HG02840 (cell line): ENCODE measurements at regions not wholly inside any gene's neighbourhood (a gene's known extent, or its start where the extent isn't known, plus 50 kb on each side); places are given as distances from the start of the nearest gene placed in this dataset.
"Not testable (repeated sequence)": the region's sequence is repeated elsewhere in the genome, so short reads cannot be mapped to it uniquely, and the experiment has no call there.

ENCODE experiments used
- ATAC-seq: cut with Tn5 transposase; IDR thresholded peaks from one replicate; pipeline ENCODE4 v1.9.1; 2021; ENCODE audit warnings: mild to moderate bottlenecking, moderate library complexity, moderate number of reproducible peaks; ENCODE audit not compliant: unreplicated experiment, low FRiP score

DNA sequence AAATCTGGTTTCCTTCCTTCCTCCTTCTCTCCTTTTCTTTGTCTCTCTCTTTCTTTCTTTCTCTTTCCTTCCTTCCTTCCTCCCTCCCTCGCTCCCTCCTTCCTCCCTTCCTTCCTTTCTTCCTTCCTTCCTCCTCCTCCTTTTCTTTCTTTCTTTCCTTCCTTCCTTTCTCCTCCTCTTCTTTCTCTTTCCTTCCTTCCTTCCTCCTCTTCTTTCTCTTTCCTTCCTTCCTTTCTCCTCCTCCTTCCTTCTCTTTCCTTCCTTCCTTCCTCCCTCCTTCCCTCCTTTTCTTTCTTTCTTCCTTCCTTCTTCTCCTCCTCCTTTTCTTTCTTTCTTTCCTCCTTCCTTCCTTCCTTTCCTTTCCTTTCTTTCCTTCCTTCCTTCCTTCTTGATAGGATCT, 61.2 kb downstream of the VIP start:
- no peak for ATAC-seq

DNA sequence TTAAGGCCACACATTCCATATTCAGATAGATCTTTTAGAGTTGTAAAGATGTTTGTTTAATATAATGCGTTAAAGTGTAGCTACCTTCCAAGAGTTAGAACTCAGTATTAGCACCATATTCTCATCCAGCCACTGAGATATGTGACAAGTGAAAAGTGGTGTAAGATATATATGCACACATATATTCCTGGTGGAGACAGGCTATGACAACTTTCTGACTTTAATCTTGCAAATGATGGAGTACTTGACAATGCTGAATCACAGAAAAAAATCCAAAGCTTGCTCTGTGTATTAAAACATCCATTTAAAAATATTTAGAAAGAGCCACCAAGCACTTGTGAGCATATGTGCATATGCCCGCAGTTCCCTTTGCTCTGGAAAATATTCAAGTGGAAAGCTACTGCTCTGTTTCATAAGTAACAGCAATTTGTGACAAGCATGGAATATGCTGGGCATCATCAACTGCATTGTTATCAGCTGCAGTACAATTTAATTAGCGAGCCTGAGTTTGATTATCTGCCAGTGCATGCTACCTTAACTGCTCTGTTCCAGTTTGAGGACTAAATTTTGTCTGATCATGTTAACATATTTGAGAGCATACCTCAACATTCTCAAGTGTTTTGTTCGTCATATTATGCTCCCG, 64.8 kb downstream of the VIP start:
- no peak for ATAC-seq

DNA sequence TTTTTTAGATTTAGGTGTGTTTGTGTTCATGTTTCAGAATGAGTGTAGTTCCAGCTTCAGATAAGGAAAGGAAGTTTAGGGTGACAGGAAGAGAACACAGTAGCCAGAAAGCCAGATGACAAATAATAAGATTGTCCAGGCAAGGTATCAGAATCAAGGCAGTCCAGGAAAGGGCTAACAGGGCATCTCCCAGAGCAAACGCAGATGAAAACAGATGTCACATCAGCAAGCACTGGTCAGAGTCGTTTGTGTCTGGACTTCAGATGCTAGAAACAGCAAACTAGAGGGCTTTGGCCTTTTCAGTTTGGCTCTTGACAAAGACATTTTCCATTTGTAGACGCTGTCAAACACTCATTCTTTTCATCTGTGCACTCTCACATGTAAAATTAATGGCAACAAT, 65.5 kb downstream of the VIP start:
- ATAC-seq: no peak

DNA sequence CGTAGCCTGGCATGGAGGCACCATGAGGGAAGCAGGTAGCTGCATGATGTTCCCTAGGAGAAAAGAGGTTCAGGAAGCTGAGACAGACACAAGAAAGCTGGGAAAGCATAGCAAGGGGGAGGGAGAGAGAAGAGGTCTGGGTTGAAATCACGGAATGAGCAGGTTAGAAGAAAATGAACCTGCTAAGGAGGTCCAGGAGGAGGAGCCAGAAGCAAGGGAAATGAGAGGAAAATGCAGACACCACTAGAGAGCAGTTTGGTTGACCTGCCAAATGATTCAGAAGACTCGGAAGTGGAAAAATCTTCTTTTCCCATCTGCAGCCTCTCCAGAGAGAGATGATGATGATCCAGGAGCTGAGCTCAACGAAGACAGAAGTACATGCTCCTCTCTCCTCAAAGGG, 70.9 kb downstream of the VIP start:
- no peak for ATAC-seq

GRCh38 chr6:152824666-152825065, 74.1 kb downstream of the VIP start:
- no peak for ATAC-seq

GRCh38 chr6:152828431-152828830, 77.8 kb downstream of the VIP start:
- no peak for ATAC-seq

DNA sequence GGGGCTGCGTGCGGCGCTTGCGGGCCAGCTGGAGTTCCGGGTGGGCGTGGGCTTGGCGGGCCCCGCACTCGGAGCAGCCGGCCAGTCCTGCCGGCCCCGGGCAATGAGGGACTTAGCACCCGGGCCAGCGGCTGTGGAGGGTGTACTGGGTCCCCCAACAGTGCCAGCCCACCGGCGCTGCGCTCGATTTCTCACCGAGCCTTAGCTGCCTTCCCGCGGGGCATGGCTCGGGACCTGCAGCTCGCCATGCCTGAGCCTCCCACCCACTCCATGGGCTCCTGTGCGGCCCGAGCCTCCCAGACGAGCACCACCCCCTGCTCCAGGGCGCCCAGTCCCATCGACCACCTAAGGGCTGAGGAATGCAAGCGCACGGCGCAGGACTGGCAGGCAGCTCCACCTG, 83.8 kb downstream of the VIP start:
- ATAC-seq: not testable (repeated sequence)

GRCh38 chr6:152836523-152836922, 85.9 kb downstream of the VIP start:
- no peak for ATAC-seq

GRCh38 chr6:152845421-152845820, 94.8 kb downstream of the VIP start:
- no peak for ATAC-seq

DNA sequence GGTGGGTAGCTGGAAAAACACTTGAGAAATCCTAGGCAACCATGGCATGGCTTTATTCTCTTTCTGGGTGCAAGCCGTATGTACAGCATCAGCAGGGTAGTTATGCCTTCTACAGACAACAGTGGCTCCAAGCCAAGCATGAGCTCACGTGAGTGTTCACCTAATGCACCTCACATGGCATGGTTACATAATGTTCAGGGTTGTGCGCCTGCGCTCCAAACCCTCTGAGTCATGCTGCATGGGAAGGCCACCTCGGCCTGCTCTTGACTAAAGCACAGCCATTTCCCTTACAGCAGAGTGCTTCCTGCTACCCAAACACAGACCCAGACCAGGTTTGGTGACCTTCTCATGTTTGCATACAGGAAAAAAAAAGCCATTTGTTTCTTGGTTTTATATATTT, 96.2 kb downstream of the VIP start:
- ATAC-seq: no peak

DNA sequence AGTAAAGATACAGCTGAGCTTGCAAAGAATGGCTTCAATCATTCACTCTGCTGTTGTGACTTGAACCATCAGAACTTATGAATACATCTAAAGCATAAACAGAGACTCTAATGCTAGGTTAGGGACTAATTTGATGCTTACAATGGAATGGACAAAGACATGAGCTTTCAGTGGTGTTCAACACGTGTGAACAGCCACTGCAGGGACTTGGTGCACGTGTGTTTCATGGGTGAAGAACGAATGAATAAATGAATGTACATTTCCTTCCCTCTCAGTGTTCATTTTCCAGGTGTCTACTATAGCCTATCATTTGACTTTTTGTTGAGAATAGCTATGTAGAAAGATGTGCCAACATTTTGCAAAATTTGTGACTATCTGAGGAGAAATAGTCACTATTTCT, 98.3 kb downstream of the VIP start:
- no peak for ATAC-seq

- no peak for ATAC-seq
Observed at GRCh38 chr6:152854086-152854795, 103.6 kb downstream of the VIP start.

DNA sequence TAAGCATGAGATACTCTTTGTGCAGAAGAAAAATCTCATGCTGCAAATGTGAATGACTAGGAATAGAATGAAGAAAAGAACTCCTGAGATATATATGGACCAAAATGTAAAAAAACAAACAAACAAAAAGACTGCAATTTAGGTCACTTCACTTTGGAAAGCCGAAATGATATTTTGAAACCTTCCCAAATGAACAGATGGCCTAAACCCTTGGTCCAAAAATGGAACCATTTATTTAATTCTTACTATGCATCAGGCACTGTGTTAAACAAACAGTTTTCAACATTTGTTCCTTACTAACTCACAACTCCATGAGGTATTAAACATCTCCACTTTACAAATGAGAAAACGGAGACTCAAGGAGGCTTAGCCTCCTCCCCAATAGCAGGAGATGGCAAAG, 107.5 kb downstream of the VIP start:
- no peak for ATAC-seq

- no peak for ATAC-seq
Observed at GRCh38 chr6:152859225-152859624, 108.6 kb downstream of the VIP start.

GRCh38 chr6:152863618-152864326, 113.2 kb downstream of the VIP start:
- peak; percentile 93 for ATAC-seq

- no peak for ATAC-seq
Observed at GRCh38 chr6:152874267-152874666, 108.6 kb downstream of the FBXO5 start.

DNA sequence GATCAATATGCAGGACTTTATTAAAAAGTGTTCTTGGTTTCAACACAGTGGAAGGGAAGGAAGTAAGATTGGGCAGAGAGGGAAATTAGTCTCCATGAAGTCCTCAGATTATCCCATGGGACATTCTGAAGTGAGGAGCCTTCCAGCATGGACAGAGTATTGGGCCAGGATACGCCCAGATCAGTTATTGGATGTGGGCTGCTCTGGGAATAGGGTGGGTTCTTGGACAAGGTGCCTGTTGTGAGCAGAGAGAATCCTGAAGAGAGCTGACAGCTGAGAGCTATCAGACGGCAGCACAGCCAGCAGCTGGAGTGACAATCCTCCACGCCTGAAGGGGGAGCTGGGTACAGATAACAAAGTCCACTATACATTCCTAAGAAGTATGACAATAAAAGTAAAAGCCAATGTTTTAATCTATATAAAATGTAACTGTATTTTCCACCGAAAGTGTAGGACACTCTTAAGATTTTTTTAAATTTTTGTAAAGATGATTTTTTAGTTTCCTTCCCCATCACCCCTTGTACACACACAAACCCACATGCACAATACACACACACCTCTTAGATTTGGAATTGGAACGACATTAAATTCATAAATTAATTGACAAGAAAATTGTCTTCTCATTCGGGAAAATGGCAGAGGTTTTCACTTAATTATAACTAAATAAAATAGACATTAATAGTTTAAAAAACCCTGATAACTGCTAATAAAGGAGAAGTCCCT, 107.8 kb downstream of the FBXO5 start:
- ATAC-seq: no peak

DNA sequence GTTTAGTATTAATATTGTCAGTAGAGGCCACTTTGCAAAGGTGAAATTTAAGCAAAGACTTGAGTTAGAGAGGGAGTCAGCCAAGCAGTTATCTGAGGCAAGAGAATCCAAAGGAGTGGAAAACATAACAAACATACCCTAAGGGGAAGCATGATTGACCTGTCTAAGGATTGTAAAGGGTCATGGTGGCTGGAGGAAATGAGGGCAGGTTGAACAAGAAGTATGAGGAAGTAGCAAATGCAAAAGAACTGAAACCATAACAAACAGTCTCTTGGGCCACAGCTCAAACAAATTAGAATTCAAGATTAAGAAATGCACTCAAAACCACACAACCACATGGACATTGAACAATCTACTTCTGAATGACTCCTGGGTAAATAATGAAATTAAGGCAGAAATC, 103.2 kb downstream of the FBXO5 start:
- no peak for ATAC-seq

- ATAC-seq: no peak
Observed at GRCh38 chr6:152893187-152893586, 89.7 kb downstream of the FBXO5 start.

- no peak for ATAC-seq
Observed at GRCh38 chr6:152896923-152897322, 85.9 kb downstream of the FBXO5 start.

DNA sequence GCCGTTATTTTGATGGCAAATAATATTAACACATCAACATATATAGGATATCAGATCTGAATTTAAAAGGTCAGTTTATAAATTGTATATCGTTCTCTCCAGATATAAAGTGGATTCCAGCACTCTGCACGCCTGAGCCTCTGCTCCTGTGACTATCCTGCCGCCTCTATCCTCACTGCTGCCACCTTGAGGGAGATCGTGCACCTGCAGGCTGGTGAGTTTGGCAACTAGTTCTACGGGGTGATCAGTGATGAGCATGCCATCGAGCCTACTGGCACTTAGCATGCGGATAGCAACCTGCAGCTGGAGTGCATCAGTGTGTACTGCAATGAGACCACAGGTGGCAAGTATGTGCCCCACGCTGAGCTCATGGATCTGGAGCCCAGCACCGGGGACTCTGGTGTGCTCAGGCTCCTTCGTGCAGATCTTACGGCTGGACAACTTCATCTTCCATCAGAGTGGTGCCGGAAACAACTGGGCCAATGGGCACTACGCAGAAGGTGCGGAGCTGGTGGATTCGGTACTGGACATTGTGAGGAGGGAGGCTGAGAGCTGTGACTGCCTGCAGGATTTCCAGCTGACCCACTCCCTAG, 84.9 kb downstream of the FBXO5 start:
- ATAC-seq: peak; percentile 96
